GM18867 (cell line): ENCODE measurements at regions not wholly inside any gene's neighbourhood (a gene's known extent, or its start where the extent isn't known, plus 50 kb on each side); places are given as distances from the start of the nearest gene placed in this dataset.

Experiments
- ATAC-seq: cut with Tn5 transposase; IDR thresholded peaks from one replicate; pipeline ENCODE4 v1.9.1; 2021; ENCODE audit warnings: mild to moderate bottlenecking, moderate library complexity; ENCODE audit not compliant: unreplicated experiment

DNA sequence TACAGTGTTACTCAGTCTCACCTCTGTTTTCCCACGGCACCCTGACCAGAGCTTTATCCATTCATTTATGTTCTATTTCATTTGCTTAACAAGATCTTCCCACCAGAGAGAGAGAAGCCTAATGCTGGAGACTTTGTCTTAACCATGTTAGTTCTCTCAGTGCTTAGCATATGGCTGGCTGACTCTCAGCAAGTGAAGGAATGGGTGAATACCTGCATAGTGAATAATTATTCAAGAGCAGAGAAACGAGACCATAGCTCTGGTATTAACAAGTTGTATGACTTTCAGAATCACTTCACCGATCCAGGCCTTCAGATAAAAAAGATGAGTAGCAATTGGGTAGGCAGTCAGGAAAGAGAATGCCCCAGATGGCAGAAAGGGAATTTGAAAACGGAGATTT, 686.3 kb downstream of the LIG4 start:
- no peak for ATAC-seq

DNA sequence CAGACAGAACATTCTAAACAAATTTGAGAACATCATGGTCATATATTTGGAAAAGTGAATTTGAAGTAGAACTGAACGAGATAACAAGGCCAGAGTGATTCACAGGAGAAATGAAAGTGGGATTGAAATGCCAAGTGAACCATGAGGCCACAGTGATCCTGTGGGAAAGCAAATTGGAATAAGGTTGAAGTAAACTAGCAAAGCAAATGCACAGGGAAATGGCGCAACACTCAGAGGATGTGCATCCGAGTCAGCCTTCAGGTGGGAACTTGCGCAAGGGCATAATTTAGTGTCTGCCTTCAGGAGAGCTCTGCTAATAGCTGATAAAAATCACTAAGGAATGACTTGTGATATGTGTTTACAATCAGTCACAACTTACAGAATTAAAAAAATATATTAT, 696.6 kb downstream of the LIG4 start:
- ATAC-seq, result no peak

DNA sequence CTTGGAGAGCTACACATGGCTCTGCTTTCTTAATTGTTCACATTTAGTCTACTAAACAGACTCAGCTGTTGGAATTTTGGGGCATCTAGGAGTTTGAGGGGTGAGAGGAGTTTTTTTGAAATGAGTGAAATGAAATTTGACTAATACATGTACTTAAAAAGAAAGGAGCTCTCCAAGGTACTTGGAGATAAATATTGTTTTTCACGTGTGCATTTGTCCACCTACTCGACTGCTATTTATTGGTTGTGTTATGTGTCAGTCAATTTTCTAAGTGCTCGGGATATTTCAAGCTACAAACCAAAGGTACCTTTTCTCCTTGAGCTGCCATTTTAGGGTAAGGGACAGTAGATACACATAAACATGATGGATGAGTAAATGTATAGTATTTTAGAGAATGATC, 697.0 kb downstream of the LIG4 start:
- no peak for ATAC-seq

DNA sequence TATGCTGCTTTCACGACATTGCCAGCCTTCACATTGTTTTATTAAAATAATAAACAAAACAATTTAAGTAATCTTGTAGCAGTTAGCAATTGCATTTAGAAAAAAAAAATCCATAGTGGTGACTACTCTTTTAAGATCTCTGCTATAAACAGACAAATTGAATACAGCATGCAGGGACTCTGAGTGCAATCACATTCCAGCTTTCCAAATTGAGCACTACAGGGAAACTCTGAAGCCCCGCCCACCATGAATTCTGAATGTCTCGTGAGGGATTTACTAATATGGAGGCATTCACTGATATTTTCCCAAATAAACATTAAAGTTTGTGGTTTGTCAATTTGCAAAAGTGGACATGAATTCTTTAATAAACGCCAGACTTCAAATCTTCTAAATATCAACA, 698.8 kb downstream of the LIG4 start:
- ATAC-seq, result no peak

GRCh38 chr13:107512551-107512950, 702.8 kb downstream of the LIG4 start:
- ATAC-seq, result no peak

DNA sequence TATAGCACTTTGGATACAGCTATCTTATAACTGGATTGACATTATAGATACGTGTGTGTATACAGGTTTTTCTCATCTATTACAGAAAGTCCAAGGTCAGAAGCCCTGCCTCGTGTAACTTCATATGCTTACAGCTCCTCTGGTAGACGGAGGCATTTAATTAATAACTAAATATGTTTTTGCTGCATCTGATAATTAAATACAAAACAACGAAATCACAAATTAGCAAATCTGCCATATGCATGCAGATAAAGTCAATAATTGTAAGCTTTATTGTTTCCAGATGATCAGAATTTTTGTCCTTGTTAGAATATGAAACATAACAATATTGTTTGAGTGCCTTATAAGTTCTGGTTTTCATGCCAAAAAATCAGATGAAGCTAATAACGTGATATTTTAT, 717.7 kb downstream of the LIG4 start:
- ATAC-seq, result no peak

- ATAC-seq, result no peak
Measured at GRCh38 chr13:107493266-107493665, 722.1 kb downstream of the LIG4 start.

DNA sequence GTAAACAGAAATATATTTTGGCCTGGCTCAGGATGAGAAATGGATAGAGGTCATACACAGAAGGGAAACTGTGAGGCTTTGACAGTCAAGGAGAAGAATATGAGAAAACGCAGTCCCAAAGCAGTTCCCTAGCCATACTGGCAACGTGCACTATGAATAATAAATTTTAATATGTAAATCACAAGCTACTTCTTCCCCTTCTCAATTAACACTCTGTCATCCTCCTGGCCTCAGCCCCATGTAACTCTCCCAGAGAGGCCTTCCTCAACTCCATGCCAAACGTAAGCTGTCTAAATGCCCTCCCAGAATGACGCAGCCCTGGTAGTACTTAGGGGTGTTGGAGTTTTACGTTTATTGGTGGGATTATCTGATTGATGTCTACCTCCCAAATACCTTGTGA, 732.6 kb downstream of the LIG4 start:
- ATAC-seq, result no peak

GRCh38 chr13:107480130-107480529, 735.2 kb downstream of the LIG4 start:
- no peak for ATAC-seq

DNA sequence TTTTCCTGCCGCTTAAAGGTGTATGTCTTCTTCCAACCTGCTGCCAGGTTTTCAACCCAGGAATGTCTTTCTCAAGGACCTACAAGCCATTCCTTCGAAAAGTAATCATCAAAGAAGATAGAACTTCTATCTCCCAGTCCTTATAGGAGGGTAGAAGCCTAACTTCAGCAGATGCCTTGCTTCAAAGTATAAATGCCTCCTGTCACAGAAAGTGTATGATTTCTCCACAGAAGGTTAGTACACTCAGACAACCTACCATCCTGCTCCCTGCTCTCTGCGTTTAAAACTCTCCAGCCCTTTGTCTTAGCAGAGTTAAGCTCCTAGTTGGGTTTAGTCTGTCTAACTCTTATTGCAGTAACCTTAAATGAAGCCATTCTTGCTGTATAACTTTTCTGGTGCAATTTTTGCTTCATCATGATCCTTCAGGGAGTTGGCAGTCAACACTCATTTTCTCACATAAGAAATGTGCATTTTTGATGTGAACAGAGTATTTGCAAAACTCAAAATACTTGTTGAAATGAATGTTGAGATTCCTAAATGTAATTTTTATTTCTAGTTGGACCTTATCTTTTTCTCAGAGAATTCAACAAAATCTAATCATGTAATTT, 737.5 kb downstream of the LIG4 start:
- ATAC-seq, result no peak

- ATAC-seq, result no peak
Measured at GRCh38 chr13:107475753-107476453, 739.4 kb downstream of the LIG4 start.

- ATAC-seq, result no peak
Measured at GRCh38 chr13:107473253-107473652, 742.1 kb downstream of the LIG4 start.

GRCh38 chr13:107466326-107467099, 748.8 kb downstream of the LIG4 start:
- ATAC-seq, result no peak

DNA sequence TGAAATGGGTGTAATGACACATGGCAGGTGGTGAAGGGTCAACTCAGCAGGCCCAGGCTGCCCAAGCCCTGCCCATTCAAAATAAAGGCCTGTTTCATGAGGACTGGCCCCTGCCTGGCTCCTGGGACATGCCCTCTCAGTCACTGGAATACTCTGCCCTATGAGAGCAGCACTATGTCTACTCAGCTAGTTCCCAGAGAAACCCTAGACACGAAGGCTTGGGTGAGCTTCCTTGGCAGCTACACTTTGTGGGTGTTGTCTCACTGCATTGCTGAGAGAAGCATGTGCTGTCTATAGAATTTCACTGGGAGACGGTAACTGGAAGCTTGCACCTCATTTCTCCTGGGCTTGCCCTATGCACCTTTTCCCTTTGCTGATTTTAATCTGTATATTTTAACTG, 752.8 kb downstream of the LIG4 start:
- ATAC-seq, result no peak

- no peak for ATAC-seq
Measured at GRCh38 chr13:107461751-107462150, 753.6 kb downstream of the LIG4 start.

DNA sequence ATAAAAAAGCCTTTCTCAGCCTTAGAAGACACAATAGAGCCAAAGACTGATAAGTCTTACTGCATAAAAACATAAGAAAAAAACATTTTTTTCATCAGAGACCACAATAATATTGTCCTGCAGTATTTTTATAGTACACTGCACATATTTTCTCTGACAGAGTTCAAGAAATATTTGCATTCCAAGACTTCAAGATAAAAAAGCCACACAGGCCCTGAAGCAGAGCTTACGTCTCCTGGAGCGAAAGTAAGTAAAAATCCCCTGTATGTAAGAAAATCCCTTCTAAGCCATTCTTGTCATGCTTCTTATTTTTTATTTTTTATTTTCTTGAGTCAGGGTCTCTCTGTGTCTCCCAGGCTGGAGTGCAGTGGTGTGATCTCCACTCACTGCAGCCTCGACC, 755.9 kb downstream of the LIG4 start:
- no peak for ATAC-seq

- ATAC-seq, result no peak
Measured at GRCh38 chr13:107458269-107458668, 757.1 kb downstream of the LIG4 start.

GRCh38 chr13:107457686-107458085, 757.6 kb downstream of the LIG4 start:
- ATAC-seq, result no peak

GRCh38 chr13:107456431-107456830, 758.9 kb downstream of the LIG4 start:
- no peak for ATAC-seq

DNA sequence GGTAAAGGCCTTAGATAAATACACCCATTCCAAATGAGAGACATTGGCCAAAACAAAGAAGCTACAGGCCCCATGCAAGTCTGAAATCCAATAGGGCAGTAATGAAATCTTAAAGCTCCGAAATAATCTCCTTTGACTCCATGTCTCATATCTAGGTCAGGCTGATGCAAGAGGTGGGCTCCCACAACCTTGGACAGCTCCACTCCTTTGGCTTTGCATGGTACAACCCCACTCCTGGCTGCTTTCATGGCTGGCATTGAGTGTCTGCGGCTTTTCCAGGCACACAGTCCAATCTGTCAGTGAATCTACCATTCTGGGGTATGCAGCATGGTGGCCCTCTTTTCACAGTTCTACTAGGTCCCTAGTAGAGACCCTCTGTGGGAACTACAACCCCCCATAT, 762.5 kb downstream of the LIG4 start:
- ATAC-seq, result no peak

DNA sequence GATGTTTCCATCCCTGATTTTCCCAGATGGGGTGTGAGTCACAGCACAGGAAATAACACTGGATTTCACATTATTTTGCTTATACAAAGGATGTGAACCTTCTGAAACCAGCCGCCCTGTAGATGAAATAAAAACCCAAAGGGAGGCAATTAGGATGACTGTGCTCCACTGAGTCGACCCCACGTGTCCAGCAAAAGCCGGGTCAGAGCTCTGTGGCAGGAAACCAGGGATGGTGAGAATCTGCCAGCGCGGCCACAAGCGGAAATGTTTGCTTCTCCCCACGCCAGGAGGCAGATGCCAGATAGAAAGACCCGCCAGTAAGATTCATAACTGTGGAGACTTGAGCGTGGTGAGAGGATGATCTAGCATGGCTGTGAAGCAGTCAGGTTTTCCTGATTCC, 764.4 kb downstream of the LIG4 start:
- ATAC-seq, result no peak

- no peak for ATAC-seq
Measured at GRCh38 chr13:107450431-107450830, 764.9 kb downstream of the LIG4 start.
